ENCODE measurements at regions not wholly inside any gene's neighbourhood (a gene's known extent, or its start where the extent isn't known, plus 50 kb on each side); places are given as distances from the start of the nearest gene placed in this dataset.

- no peak for ATAC-seq
- WGBS, 2 donors: 79 to 86% methylated on average over 1 of the region's 1 CpG
- DNase-seq: no peak
- H3K27ac ChIP-seq: no peak overlapping the region
- intact Hi-C loops (cut with DNase I): no loop called here
- peaks cover 0 to 4% (median 0%) of the 10 kb centered on the region in 9 donors for H3K4me1 ChIP-seq
- H3K9me3 ChIP-seq: no peaks in the 10 kb centered on the region
- no peak overlapping the region for H3K4me3 ChIP-seq
- no peaks in the 10 kb centered on the region for H3K36me3 ChIP-seq
- H3K27me3 ChIP-seq: no peaks in the 10 kb centered on the region
- TF ChIP-seq CTCF (IDR thresholded peaks at IDR 0.05): no peak
Measured at GRCh38 chr1:101121504-101121903, 95.9 kb upstream of the DPH5 start.

DNA sequence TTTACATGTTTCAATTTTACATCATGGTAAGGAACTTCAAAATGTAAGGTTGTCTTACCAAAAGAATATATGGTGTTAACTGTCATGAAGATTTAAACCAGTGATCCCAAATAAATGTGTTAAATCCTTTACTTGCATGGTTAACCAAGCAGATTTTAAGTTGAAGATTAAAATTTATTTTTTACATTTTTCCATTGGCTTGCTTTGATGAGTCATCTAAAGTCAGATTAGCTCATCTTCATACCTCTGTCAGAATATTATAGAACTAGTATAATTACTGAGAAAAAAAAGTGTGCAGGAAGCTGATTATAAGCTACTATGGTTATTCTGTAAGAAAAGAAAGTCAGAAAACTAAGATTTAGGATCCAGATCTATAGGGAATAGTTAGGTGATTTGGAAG is 95.3 kb upstream of the DPH5 start:
- Histone ChIP-seq H3K4me1 (peaks cover 0 to 4% (median 0%) of the 10 kb centered on the region in 9 donors), H3K4me3 (no peak overlapping the region), H3K27ac (no peak overlapping the region), H3K9me3 (no peaks in the 10 kb centered on the region), H3K27me3 (no peaks in the 10 kb centered on the region), H3K36me3 (no peaks in the 10 kb centered on the region)
- ATAC-seq (no peak), DNase-seq (no peak)
- intact Hi-C loops (cut with DNase I): no loop called here
- TF ChIP-seq CTCF (IDR thresholded peaks at IDR 0.05): no peak

DNA sequence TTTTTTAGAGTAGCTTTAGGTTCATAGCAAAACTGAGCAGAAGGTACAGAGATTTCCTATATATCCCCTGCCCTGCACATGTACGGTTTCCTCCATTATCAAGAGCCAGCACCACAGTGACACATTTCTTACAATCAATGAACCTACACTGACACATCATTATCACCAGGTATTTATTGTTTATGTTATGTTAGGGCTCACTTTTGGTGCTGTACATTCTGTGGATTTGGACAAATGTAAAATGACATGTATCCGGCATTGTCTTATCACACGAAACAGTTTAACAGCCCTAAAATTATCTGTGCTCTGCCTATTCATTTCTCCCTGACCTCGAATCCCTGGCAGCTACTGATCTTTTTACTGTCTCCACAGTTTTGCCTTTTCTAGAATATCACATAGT is 93.7 kb upstream of the DPH5 start:
- no peak overlapping the region for H3K27ac ChIP-seq

GRCh38 chr1:101116006-101116405 is 90.4 kb upstream of the DPH5 start:
- Histone ChIP-seq H3K9me3 (peaks cover 0 to 9% (median 0%) of the 10 kb centered on the region in 11 donors), H3K27me3 (no peaks in the 10 kb centered on the region), H3K27ac (no peak overlapping the region), H3K4me1 (peaks cover 0 to 24% (median 18%) of the 10 kb centered on the region in 9 donors), H3K4me3 (no peak overlapping the region), H3K36me3 (no peaks in the 10 kb centered on the region)
- no peak for ATAC-seq
- 88 to 92% methylated on average over 3 of the region's 3 CpGs for WGBS, 2 donors
- intact Hi-C loops (cut with DNase I): no loop called here
- no peak for TF ChIP-seq CTCF (IDR thresholded peaks at IDR 0.05)
- no peak for DNase-seq

More for the DNA sequence above, 93.7 kb upstream of the DPH5 start:
- WGBS, 2 donors: 68 to 73% methylated on average over 4 of the region's 4 CpGs
- Histone ChIP-seq H3K4me3 (no peak overlapping the region), H3K9me3 (no peaks in the 10 kb centered on the region), H3K36me3 (no peaks in the 10 kb centered on the region), H3K4me1 (peaks cover 0 to 4% (median 0%) of the 10 kb centered on the region in 9 donors), H3K27me3 (no peaks in the 10 kb centered on the region)
- ATAC-seq (no peak), DNase-seq (no peak)
- intact Hi-C loops (cut with DNase I): no loop called here
- TF ChIP-seq CTCF (IDR thresholded peaks at IDR 0.05): no peak

All from heart right ventricle (tissue), 16 donors.